ENCODE measurements at regions not wholly inside any gene's neighbourhood (a gene's known extent, or its start where the extent isn't known, plus 50 kb on each side); places are given as distances from the start of the nearest gene placed in this dataset.

- TF ChIP-seq CTCF (IDR thresholded peaks at IDR 0.05): no peak
- no peak for TF ChIP-seq POLR2A (IDR thresholded peaks at IDR 0.05)
- no peak for TF ChIP-seq POLR2AphosphoS5 (IDR thresholded peaks at IDR 0.05; ENCODE audit: insufficient read depth in 1 of 2, low read depth in 1 of 2)
Measured at GRCh38 chr4:107492566-107492965, 227.5 kb downstream of the PAPSS1 start.
